MM.1S (cell line): ENCODE measurements at regions not wholly inside any gene's neighbourhood (a gene's known extent, or its start where the extent isn't known, plus 50 kb on each side); places are given as distances from the start of the nearest gene placed in this dataset.

Experiments used
- DNase-seq: peaks from one replicate; pipeline ENCODE4 v3.0.0-alpha.2; 2015
- H2AFZ ChIP-seq: fragments of 300-600 bp; sonication (generic); 2 replicates; pipeline ENCODE4 v1.6.0; 2016; ENCODE audit warnings: antibody characterized with exemption, low read length
- H3F3A ChIP-seq: fragments of 300-600 bp; sonication (generic); 2 replicates; pipeline ENCODE4 v1.6.1; 2016; ENCODE audit warnings: mild to moderate bottlenecking, antibody characterized with exemption, low read length, moderate library complexity, mixed read lengths; ENCODE audit not compliant: insufficient read depth
- H3K27ac ChIP-seq: fragments of 300-600 bp; sonication (generic); 2 replicates; pipeline ENCODE4 v1.5.1; 2016; ENCODE audit warnings: mild to moderate bottlenecking, low read length
- H3K27me3 ChIP-seq: fragments of 300-600 bp; sonication (generic); replicated peaks from 2 replicates; pipeline ENCODE4 v1.6.0; 2016; ENCODE audit warnings: low read length; ENCODE audit not compliant: insufficient read depth
- H3K36me3 ChIP-seq: fragments of 300-600 bp; sonication (generic); replicated peaks from 2 replicates; pipeline ENCODE4 v1.6.1; 2016; ENCODE audit warnings: mild to moderate bottlenecking, low read length, mixed read lengths; ENCODE audit not compliant: insufficient read depth
- H3K4me1 ChIP-seq: fragments of 300-600 bp; sonication (generic); 2 replicates; pipeline ENCODE4 v1.6.1; 2016; ENCODE audit warnings: low read length, mixed read lengths
- H3K4me2 ChIP-seq: fragments of 300-600 bp; sonication (generic); 2 replicates; pipeline ENCODE4 v1.6.0; 2016; ENCODE audit warnings: low read depth, low read length
- H3K4me3 ChIP-seq: fragments of 300-600 bp; sonication (generic); 2 replicates; pipeline ENCODE4 v1.5.1; 2016; ENCODE audit warnings: low read length, mixed read lengths
- H3K79me2 ChIP-seq: fragments of 300-600 bp; sonication (generic); 2 replicates; pipeline ENCODE4 v1.6.1; 2016; ENCODE audit warnings: mixed run types, low read length, mixed read lengths
- H3K9ac ChIP-seq: fragments of 300-600 bp; sonication (generic); 2 replicates; pipeline ENCODE4 v1.6.1; 2016; ENCODE audit warnings: low read length, mixed read lengths
- H3K9me2 ChIP-seq: fragments of 300-600 bp; sonication (generic); replicated peaks from 2 replicates; pipeline ENCODE4 v1.6.1; 2016; ENCODE audit warnings: mild to moderate bottlenecking, low read length, mixed read lengths; ENCODE audit not compliant: insufficient read depth
- H3K9me3 ChIP-seq: fragments of 300-600 bp; sonication (generic); replicated peaks from 2 replicates; pipeline ENCODE4 v1.6.1; 2016; ENCODE audit warnings: mild to moderate bottlenecking, low read length, mixed read lengths; ENCODE audit not compliant: insufficient read depth
- H4K20me1 ChIP-seq: fragments of 300-600 bp; sonication (generic); 2 replicates; pipeline ENCODE4 v1.6.1; 2016; ENCODE audit warnings: mild to moderate bottlenecking, low read length, moderate library complexity, mixed read lengths; ENCODE audit not compliant: insufficient read depth
- CTCF ChIP-seq: fragments of 300-600 bp; sonication (generic); IDR thresholded peaks from 2 replicates; pipeline ENCODE4 v1.5.1; 2016; ENCODE audit warnings: antibody characterized with exemption, low read length, mixed read lengths
- EZH2 ChIP-seq: fragments of 300-600 bp; sonication (generic); optimal IDR thresholded peaks from 2 replicates; pipeline ENCODE3; 2017; ENCODE audit warnings: low read depth, mild to moderate bottlenecking, antibody characterized with exemption, low read length, mixed read lengths
- EZH2phosphoT487 ChIP-seq: fragments of 300-600 bp; sonication (generic); IDR thresholded peaks from 2 replicates; pipeline ENCODE4 v1.6.1; 2018; ENCODE audit warnings: antibody characterized with exemption, low read length

GRCh38 chr18:38790786-38791185 is 1225.2 kb upstream of the CELF4 start:
- DNase-seq, result no peak
- Histone ChIP-seq H4K20me1 (no peaks in the 10 kb centered on the region), H3K9me3 (no peaks in the 10 kb centered on the region), H3K27ac (no peak overlapping the region), H3K4me3 (no peak overlapping the region), H3K9ac (no peak overlapping the region), H2AFZ (no peak overlapping the region), H3K9me2 (no peaks in the 10 kb centered on the region), H3K79me2 (no peaks in the 10 kb centered on the region), H3K36me3 (no peaks in the 10 kb centered on the region), H3K4me2 (no peak overlapping the region), H3K27me3 (no peaks in the 10 kb centered on the region), H3K4me1 (no peaks in the 10 kb centered on the region), H3F3A (no peaks in the 10 kb centered on the region)
- TF ChIP-seq EZH2phosphoT487 (no peak), CTCF (no peak), EZH2 (no peak)

GRCh38 chr18:38790303-38790702 is 1224.7 kb upstream of the CELF4 start:
- Histone ChIP-seq H3F3A (no peaks in the 10 kb centered on the region), H3K79me2 (no peaks in the 10 kb centered on the region), H3K9ac (no peak overlapping the region), H3K9me2 (no peaks in the 10 kb centered on the region), H3K4me3 (no peak overlapping the region), H3K4me1 (no peaks in the 10 kb centered on the region), H2AFZ (no peak overlapping the region), H4K20me1 (no peaks in the 10 kb centered on the region), H3K27me3 (no peaks in the 10 kb centered on the region), H3K4me2 (no peak overlapping the region), H3K27ac (no peak overlapping the region), H3K9me3 (no peaks in the 10 kb centered on the region), H3K36me3 (no peaks in the 10 kb centered on the region)
- peak; percentile 27 for TF ChIP-seq CTCF
- TF ChIP-seq EZH2phosphoT487, result no peak
- DNase-seq, result peak; percentile 16

- H3K27ac ChIP-seq, result no peak overlapping the region
- no peaks in the 10 kb centered on the region for H3K9me3 ChIP-seq
- H3K9ac ChIP-seq, result no peak overlapping the region
- H3K36me3 ChIP-seq, result no peaks in the 10 kb centered on the region
- TF ChIP-seq EZH2, result no peak
- TF ChIP-seq EZH2phosphoT487, result no peak
- TF ChIP-seq CTCF, result no peak
- no peaks in the 10 kb centered on the region for H3F3A ChIP-seq
- H2AFZ ChIP-seq, result no peak overlapping the region
- H4K20me1 ChIP-seq, result no peaks in the 10 kb centered on the region
- H3K79me2 ChIP-seq, result no peaks in the 10 kb centered on the region
- no peak for DNase-seq
- no peaks in the 10 kb centered on the region for H3K4me1 ChIP-seq
- H3K4me3 ChIP-seq, result no peak overlapping the region
- H3K27me3 ChIP-seq, result no peaks in the 10 kb centered on the region
- no peaks in the 10 kb centered on the region for H3K9me2 ChIP-seq
- H3K4me2 ChIP-seq, result no peak overlapping the region
These were observed 1223.5 kb upstream of the CELF4 start for GRCh38 chr18:38789141-38789540.

GRCh38 chr18:38786906-38787305 is 1221.3 kb upstream of the CELF4 start:
- no peaks in the 10 kb centered on the region for H3F3A ChIP-seq
- H3K4me3 ChIP-seq, result no peak overlapping the region

More at GRCh38 chr18:38786906-38787305, 1221.3 kb upstream of the CELF4 start:
- no peak overlapping the region for H2AFZ ChIP-seq
- no peaks in the 10 kb centered on the region for H3K36me3 ChIP-seq
- no peaks in the 10 kb centered on the region for H3K9me3 ChIP-seq
- H3K27me3 ChIP-seq, result no peaks in the 10 kb centered on the region
- no peaks in the 10 kb centered on the region for H3K79me2 ChIP-seq
- H3K9me2 ChIP-seq, result no peaks in the 10 kb centered on the region
- no peaks in the 10 kb centered on the region for H3K4me1 ChIP-seq
- H4K20me1 ChIP-seq, result no peaks in the 10 kb centered on the region
- H3K9ac ChIP-seq, result no peak overlapping the region
- no peak for TF ChIP-seq EZH2
- TF ChIP-seq CTCF, result no peak
- H3K4me2 ChIP-seq, result no peak overlapping the region
- no peak overlapping the region for H3K27ac ChIP-seq
- DNase-seq, result no peak
